GM21737 (cell line): ENCODE measurements at regions not wholly inside any gene's neighbourhood (a gene's known extent, or its start where the extent isn't known, plus 50 kb on each side); places are given as distances from the start of the nearest gene placed in this dataset.

Experiments used
- ATAC-seq: cut with Tn5 transposase; IDR thresholded peaks from one replicate; pipeline ENCODE4 v1.9.1; 2021; ENCODE audit warnings: mild to moderate bottlenecking, moderate library complexity; ENCODE audit not compliant: unreplicated experiment

GRCh38 chr21:23438081-23438480, 2169.2 kb downstream of the MRPL39 start:
- ATAC-seq: no peak

- ATAC-seq: no peak
Measured at GRCh38 chr21:23402929-23403520, 2204.3 kb downstream of the MRPL39 start.

DNA sequence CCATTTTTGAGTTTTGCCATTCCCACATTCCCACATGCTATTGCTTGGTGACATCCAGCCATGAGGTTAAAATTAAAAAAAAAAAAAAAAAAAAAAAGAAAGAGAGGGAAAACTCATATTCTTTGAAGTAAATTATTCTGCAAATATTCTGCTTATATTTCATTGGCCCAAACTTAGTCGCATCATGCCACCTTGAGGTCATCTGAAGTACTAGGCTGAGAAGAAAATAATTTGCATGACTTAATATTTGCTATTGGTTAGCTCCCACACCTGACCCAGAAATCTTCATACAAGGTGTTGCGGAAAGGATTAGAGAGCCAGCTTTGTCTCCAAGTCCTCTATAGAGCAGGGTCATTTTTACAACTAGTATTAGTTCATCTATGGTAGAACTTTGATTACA, 2206.0 kb downstream of the MRPL39 start:
- no peak for ATAC-seq

DNA sequence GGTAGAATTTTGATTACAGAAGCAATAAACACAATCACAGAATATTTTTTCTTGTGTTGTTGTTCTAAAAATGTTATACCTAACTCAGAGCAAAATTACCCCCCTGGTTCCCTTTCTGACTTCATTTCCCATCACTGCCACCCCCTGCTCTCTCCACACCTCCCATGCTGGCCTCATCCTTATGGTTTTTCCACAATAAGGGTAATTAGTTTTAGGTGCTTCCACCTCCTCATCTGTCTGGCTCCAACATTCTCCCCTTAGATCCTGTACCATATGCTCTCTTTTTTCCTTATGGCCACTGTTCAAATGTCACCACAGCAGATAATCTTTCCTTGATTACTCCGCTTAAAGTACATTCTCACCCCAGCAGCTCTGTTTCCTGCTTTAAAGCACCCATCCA, 2208.6 kb downstream of the MRPL39 start:
- no peak for ATAC-seq

- no peak for ATAC-seq
Measured at GRCh38 chr21:23394458-23394857, 2212.8 kb downstream of the MRPL39 start.

- no peak for ATAC-seq
Measured at GRCh38 chr21:23384679-23385078, 2222.6 kb downstream of the MRPL39 start.

DNA sequence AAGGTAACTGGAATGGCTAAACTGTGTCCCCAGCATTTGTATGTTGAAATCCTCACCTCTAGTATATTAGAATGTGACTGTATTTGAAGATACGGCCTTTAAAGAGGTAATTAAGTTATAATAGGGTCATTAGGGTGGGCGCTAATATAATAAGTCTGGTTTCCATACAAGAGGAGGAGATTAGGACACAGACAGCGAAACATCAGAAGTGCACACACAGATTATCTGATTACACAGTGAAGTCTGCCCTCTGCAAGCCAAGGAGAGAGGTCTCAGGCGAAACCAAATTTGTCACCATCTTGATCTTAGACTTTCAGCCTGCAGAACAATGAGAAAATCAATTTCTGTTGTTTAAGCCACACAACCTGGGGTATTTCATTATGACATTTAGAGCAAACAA, 2233.1 kb downstream of the MRPL39 start:
- no peak for ATAC-seq

- no peak for ATAC-seq
Measured at GRCh38 chr21:23356905-23357304, 2250.4 kb downstream of the MRPL39 start.

- no peak for ATAC-seq
Measured at GRCh38 chr21:23316190-23316589, 2291.1 kb downstream of the MRPL39 start.

GRCh38 chr21:23308741-23309140, 2298.5 kb downstream of the MRPL39 start:
- ATAC-seq: no peak

DNA sequence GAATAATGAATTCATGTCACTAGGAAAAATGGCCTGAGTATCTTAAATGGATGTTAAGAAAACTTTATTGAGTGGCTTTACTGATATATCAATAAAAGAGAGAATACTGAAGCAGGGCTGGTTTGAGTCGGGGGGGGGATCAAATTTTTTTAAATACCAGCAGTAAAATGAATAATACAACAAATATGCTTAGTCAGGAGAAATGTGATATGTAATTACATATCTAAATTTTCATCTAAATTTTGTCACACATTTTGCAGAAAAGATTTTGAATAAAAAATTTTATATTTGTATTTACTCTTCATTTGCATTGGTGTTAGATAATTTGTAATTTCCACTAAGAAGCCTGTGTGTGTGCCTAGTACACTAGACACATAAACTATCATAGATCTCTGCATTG, 2300.2 kb downstream of the MRPL39 start:
- no peak for ATAC-seq

DNA sequence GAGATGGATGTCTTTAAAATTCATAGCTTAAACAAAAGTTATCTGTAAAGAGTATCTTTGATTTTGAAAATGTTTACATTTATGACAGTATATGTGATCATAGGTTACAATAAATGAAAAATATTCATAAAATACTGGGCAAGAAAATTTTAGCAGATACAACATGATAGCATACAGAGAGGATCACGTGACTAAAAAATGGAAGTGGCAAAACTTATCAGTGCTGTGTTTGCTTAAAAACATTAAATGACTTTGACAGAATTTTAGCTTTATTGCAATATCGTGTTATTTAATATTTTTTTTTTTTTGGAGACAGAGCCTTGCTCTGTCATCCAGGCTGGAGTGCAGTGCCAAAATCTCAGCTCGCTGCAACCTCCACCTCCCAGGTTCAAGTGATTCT, 2294.1 kb downstream of the NCAM2 start:
- no peak for ATAC-seq

DNA sequence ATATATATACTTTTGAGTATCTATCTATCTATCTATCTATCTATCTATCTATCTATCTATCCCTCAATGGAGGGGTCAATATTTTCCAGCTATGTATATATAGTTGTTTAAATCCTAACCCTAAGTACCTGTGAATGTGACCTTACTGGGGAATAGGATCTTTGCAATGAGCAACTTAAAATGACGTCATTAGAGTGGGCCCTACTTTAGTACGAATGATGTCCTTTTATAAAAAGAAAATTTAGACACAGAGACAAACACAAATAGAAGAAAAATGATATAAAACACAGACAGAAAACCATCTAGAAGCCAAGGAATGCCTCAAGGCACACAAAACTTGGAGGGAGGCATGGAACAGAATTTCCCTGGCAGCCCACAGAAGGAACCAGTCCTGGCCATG, 2283.7 kb downstream of the NCAM2 start:
- no peak for ATAC-seq

DNA sequence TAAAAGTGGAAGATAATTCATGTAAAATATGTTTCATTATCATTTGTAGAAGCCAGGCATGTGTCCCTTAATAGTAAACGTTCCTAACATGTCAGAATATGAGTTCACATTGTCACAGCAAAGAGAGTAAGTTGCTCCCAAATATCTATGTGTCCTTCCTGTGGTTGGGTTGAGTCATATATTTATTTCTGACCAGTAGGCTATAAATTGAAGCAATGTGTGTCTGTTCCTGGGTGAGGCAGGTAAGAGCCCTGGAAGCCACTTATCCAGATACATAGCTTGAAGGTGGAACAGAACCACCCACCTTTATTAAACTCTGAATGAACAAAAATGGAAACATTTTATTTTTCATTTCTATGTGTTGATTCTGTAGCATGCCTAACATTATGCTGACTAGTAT, 2251.6 kb downstream of the NCAM2 start:
- ATAC-seq: no peak

- no peak for ATAC-seq
Measured at GRCh38 chr21:23247334-23247733, 2249.1 kb downstream of the NCAM2 start.

- no peak for ATAC-seq
Measured at GRCh38 chr21:23245255-23245654, 2247.0 kb downstream of the NCAM2 start.

- ATAC-seq: no peak
Measured at GRCh38 chr21:23223882-23224281, 2225.7 kb downstream of the NCAM2 start.

- ATAC-seq: no peak
Measured at GRCh38 chr21:23218667-23219066, 2220.5 kb downstream of the NCAM2 start.

DNA sequence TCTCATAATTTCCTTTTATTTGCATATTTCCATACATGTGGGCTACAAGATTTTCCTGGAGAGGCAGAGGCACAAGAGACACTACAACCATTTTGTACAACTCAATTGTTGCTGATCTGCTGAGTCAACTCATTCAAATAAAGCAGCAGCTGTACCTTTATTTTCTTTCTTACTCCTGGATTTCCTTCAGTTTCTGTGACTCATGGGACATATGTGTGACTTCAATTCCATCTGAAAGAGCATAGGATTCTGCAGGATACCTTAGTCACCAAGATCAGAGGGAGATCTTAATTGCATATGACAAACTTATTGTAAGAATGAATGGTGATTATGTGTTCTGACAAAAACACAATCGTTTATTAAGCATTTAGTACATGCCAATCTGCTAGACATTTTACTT, 2219.4 kb downstream of the NCAM2 start:
- no peak for ATAC-seq

DNA sequence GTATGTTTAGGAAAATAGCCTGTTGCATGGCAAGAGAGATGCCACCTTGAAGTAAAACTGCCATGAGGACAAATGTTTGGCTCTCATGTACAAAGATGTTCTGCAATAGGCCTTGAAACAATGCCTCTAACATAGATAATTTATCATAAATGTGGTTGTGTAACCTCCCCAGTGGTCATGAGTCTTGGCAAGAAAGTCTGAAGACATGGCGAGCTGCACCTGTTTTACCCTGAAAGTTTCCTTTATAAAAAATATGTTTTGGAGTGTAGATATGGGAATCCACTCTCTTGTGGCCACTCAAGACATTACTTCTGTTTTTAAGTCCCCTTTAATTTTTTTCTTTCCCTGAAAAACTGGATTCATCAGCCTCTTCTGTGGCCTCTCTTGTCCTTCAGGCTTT, 2217.1 kb downstream of the NCAM2 start:
- no peak for ATAC-seq
